GM19455 (cell line): ENCODE measurements at regions not wholly inside any gene's neighbourhood (a gene's known extent, or its start where the extent isn't known, plus 50 kb on each side); places are given as distances from the start of the nearest gene placed in this dataset.

Experiments used
- ATAC-seq: cut with Tn5 transposase; IDR thresholded peaks from one replicate; pipeline ENCODE4 v1.9.1; 2021; ENCODE audit not compliant: unreplicated experiment

- no peak for ATAC-seq
Observed at GRCh38 chr10:129353101-129353500, 113.9 kb upstream of the MGMT start.

GRCh38 chr10:129360046-129360445 lies 107.0 kb upstream of the MGMT start:
- no peak for ATAC-seq

GRCh38 chr10:129361676-129362376 lies 105.2 kb upstream of the MGMT start:
- no peak for ATAC-seq

GRCh38 chr10:129364949-129365348 lies 102.1 kb upstream of the MGMT start:
- ATAC-seq, result no peak

DNA sequence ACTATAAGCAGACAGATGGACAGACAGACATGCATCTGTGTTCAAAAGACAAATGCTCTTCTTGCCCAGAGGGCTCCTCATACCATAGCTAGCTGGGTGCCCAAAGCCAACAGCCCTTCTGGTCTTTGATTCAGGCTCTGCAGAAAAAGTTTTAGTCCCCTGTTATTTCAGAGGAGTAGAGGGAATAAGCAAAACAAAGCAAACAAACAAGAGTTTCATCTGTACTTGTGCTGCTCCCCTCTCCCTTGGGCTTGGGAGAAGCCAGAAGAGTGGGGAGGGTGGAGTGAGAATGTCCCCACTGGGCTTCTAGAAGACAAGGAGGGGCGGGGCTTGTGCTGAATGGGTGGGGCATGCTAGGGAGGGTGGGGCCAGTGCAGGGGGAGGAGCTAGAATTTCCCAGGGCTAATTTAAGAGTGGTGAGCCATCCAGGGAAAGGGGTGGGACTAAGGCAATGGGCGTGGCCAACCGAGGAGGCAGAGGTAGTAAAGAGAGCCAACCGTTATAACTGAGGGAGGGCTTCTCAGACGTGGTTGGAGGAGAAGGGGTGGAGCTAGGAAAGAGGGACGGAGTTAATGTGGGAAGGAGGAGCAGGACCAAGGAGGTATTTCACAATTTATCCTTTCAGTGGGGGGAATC lies 101.2 kb upstream of the MGMT start:
- ATAC-seq, result no peak

DNA sequence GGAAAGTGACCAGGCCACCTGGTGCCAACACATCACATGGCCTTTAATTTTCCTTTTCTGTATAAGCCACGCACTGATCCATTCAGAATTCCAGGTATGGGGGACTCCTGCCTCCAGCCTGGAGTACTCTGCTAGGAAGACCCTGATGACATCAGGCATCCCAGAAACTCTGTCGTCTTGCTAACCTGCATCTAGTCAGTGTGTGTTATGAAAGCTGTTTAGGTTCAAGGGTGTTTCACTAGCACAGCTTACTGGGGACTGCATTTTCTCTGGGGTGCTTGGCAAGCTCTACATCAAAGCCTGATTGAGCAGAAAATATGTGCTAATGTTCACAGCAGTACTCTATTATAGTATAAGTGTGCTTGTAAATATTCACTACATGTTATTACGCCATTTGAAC lies 100.6 kb upstream of the MGMT start:
- no peak for ATAC-seq

- no peak for ATAC-seq
Observed at GRCh38 chr10:129369566-129369965, 97.5 kb upstream of the MGMT start.

DNA sequence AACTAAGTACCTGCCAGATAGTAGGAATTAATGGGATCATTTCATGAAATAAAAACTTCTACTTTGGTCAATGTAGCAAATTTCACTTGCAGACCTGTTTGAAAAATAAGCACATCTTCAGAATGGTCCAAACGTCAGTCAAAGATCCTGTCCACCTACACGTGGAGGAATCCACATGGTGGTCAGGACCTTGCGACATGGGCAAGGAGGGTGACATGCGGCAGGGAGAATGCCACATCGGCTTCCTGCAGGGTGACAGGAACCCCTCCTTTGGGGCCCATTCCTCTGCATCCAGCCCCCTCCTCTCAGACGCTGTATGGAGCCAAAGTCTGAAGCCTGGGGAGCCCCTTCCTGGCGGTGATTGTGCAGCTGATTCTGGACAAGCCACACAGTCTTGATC lies 95.5 kb upstream of the MGMT start:
- no peak for ATAC-seq

DNA sequence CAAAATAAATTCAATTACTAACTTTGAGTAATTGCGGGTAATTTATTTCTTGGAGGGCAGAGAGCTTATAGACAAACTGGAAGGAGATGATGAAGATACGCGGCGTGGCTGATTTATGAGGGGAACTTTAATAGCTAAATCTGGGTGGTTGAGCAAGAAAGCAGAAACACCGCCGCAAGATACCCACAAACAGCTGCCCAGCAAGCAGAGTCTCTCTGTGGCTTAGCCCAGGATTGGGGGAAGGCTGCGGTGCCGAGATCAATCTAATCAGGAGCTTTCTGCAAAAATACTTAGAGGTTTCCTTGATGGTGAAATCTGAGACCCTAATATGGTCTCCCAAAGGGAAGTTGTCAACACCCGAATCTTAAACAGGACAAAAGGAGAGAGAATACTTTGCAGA lies 94.9 kb upstream of the MGMT start:
- no peak for ATAC-seq

- ATAC-seq, result no peak
Observed at GRCh38 chr10:129373231-129373630, 93.8 kb upstream of the MGMT start.

GRCh38 chr10:129373718-129374117 lies 93.3 kb upstream of the MGMT start:
- ATAC-seq, result no peak

GRCh38 chr10:129375171-129375570 lies 91.9 kb upstream of the MGMT start:
- no peak for ATAC-seq

DNA sequence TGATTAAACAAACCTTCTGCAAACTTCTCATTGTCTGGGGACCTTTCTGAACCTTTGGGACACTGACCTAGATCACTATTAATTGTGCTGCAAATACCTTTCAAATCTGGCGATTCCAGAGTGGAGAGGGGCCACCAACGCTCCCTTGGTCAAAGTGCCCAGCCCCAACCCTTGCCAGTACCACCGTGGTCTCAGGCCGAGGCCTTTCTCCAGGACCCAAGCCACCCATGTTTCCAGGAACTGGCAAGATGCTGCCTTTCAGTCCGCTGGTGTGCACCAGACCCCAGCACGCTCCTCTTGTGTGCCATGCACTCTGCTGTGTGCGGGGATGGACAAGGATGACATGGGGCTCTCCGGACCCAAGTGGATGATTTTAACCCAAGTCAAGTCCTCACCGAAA lies 91.1 kb upstream of the MGMT start:
- ATAC-seq, result no peak

- ATAC-seq, result no peak
Observed at GRCh38 chr10:129380279-129380678, 86.8 kb upstream of the MGMT start.

GRCh38 chr10:129381741-129382140 lies 85.3 kb upstream of the MGMT start:
- no peak for ATAC-seq

DNA sequence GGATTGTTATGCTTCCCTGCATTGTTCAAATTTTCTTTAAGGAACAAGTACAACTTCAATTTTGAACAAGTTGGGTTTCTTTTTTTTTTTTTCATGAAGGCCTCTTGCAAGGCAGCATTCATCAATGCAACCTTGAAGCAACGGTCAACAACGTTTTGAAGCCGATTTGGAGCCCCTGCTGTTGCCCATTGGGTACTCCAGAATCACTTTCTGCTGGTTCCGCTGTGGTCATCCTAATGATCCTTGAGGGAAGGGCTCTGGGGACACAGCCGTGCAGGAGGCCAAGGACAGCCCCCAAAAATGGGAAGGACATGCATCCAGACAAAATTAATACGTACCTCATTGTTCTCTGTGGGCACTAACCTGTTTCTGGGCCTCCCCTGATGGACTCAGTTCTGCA lies 84.6 kb upstream of the MGMT start:
- ATAC-seq, result no peak

DNA sequence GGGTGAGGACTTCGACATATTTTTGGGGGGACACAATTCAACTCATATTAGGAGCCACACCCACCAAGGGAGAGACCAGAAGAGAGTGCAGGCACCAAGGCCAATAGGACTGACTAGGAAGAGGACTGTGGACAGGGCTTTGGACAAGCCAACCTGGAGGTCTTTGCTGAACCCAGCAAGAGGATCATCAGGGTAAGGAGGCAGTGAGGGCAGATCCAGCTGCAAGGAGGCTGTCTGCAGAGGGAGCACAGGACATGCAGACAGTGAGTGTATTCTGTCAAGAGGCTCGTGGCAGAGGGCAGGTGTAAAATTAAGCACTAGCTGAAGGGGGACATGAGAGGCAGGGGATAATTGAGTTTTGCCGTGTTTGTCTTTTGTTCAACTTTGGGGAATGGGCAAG lies 83.4 kb upstream of the MGMT start:
- ATAC-seq, result no peak

GRCh38 chr10:129385600-129385999 lies 81.4 kb upstream of the MGMT start:
- no peak for ATAC-seq

DNA sequence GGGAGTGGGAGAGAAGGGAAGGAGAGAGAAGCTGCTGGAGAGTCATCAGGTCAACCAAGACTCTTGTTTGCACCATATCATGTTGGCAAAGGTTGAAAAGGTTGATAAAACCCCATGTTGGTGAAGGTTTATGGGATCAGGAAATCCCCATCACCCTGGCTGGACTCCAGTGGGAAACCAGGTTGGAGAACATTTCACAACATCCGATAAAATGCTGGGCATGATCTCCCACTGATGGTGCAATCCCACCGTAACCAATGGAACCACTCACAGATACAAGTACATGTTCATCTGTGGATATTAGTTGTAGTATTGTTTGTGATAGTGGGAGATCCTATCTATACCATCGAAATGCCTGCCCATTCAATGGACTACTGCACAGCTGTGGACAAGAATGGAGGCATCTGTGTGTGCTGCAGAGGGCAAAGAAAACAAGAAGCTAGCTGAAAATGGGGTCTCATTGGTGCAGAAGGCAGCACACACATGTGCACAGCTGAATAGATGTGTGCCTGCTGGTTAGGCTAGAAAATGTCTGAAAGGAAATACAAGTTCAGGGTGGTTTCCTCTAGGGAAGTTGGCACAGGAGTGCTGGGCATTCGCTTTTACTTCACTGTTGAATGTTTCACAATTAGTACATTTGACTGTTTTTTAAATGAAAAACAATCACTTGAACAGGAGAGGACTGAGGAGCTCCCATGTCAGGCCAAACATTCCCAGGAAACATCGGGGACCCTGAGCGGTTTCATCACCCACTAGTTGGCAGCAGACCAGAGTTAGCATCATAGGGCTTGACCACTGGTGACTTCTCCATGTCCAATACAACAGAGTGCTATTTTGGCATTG lies 80.4 kb upstream of the MGMT start:
- no peak for ATAC-seq

DNA sequence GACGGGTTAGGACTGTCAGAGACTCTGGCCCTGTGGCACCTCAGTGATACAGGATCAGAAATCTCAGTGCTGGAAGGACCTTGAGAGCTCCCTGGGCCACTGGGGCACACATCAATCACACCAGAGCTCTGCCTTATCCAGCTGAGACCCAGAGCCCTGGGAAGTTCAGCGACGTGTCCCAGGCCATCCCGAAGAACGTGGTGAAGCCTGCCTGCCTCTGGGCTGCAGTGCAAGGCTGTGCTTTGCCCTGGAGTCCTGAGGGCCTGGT lies 79.8 kb upstream of the MGMT start:
- ATAC-seq, result no peak

- no peak for ATAC-seq
Observed at GRCh38 chr10:129388435-129388834, 78.6 kb upstream of the MGMT start.

DNA sequence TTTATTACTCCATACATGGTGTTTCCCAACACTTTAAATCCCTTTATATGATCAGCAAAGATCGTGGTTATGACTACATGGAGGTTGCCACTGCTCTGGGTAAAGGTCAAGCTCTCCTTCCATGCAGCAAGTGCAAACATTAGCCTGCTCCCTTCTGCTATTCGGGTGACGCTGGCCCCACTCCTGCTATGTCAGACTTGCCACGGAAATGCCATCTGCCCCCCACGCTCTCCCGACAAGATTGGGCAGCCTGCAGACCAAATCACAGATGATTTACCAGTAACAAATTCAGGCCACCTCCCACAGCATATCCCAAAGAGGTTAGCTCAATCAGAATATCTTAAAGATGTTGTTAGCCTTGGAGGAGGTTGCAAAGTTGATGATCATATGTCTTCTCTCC lies 77.8 kb upstream of the MGMT start:
- ATAC-seq, result no peak
